Endothelial cell of umbilical vein (primary cell): ENCODE measurements at regions not wholly inside any gene's neighbourhood (a gene's known extent, or its start where the extent isn't known, plus 50 kb on each side); places are given as distances from the start of the nearest gene placed in this dataset.

Source experiments
- CTCF ChIP-seq, 2 donors: IDR thresholded peaks; 1 replicate in 1 of 2; 2 replicates in 1 of 2; pipeline ENCODE4 v1.5.1; 2011; ENCODE audit warnings: low read length in 2 of 2, mild to moderate bottlenecking in 2 of 2, moderate library complexity in 2 of 2, control low read depth in 1 of 2, inconsistent platforms in 1 of 2, low read depth in 1 of 2; ENCODE audit not compliant: insufficient read depth in 1 of 2; ENCODE audit errors: extremely low read depth in 1 of 2
- EZH2 ChIP-seq: IDR thresholded peaks from 2 replicates; pipeline ENCODE4 v1.6.1; 2012; ENCODE audit warnings: borderline replicate concordance, low read depth, mild to moderate bottlenecking, moderate library complexity, low read length, inconsistent platforms; ENCODE audit not compliant: severe bottlenecking
- FOS ChIP-seq: IDR thresholded peaks from 2 replicates; pipeline ENCODE4 v1.6.1; 2011; ENCODE audit warnings: mild to moderate bottlenecking, low read length, moderate library complexity, borderline replicate concordance; ENCODE audit not compliant: insufficient read depth
- GATA2 ChIP-seq: IDR thresholded peaks from 2 replicates; pipeline ENCODE4 v1.7.0; 2011; ENCODE audit warnings: low read depth, mild to moderate bottlenecking, moderate library complexity, mixed read lengths, low read length; ENCODE audit not compliant: insufficient read length, insufficient read depth
- JUN ChIP-seq: IDR thresholded peaks from 2 replicates; pipeline ENCODE4 v1.6.1; 2011; ENCODE audit warnings: borderline replicate concordance, low read depth; ENCODE audit not compliant: insufficient read length, insufficient read depth
- MYC ChIP-seq: IDR thresholded peaks from one replicate; pipeline ENCODE4 v1.6.1; 2011; ENCODE audit warnings: mild to moderate bottlenecking, low read depth, low read length
- POLR2A ChIP-seq: IDR thresholded peaks from 2 replicates; pipeline ENCODE4 v1.6.1; 2012; ENCODE audit warnings: low read depth, mild to moderate bottlenecking, control low read depth, low read length

- TF ChIP-seq POLR2A (no peak), EZH2 (no peak), CTCF (IDR thresholded peaks at IDR 0.05; ENCODE audit: extremely low read depth in 1 of 2, insufficient read depth in 1 of 2, low read depth in 1 of 2, low read length in 2 of 2) (no peak), MYC (no peak), FOS (no peak), GATA2 (no peak), JUN (no peak)
Observed at GRCh38 chr11:110897035-110897434, 184.8 kb upstream of the ARHGAP20 start.
